ENCODE measurements at regions not wholly inside any gene's neighbourhood (a gene's known extent, or its start where the extent isn't known, plus 50 kb on each side); places are given as distances from the start of the nearest gene placed in this dataset.

DNA sequence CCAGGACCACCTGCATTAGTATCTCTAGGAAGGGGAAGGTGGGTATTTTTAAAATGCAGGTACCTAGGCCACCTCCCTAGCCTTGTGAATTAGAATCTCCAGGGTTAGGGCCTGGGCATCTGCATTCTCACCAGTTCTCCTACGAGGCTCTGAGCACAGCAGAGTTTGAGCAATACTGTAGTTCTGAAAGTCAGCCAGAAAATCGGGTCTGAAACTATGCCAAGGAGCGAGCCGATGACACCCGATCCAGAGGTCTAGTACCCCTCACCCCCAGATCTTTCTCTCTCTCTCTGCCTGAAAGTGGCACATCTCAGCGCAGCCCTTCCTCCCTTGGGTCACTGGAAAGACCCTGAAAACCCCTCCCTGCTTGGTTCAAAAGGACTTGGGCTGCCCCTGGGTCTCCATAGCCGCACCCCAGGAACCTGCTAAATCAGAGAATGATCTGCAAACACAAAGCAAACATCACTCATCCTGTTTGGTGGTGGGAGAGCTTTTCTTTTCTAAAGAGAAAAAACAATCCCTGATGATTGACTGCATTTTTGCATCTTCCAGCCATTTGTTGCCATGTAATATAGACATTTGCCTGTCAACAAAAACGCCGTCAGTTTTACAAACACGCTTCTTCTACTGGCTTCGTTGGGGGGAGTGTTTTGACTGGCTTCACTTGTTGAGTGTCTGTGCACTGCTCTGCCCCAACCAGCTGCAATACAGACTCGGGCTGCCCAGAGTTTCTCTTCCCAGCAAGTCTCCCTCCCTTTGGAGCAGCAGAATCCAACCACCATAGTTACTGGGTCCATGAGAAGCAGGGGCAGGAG, 229.9 kb downstream of the MN1 start:
- H3K9ac ChIP-seq (ENCODE audit: low read length in 2 of 2), result no peak overlapping the region
- peaks cover 4 to 10% of the 10 kb centered on the region in 2 donors for H3K9me3 ChIP-seq (ENCODE audit: control insufficient read depth in 2 of 2, low read length in 2 of 2)
- no peak overlapping the region for H3K4me3 ChIP-seq (ENCODE audit: low read length in 2 of 2)
- H3K4me1 ChIP-seq (ENCODE audit: control insufficient read depth, insufficient read depth, low read length), result peaks cover 4% of the 10 kb centered on the region
- H3K27ac ChIP-seq (ENCODE audit: low read length), result no peak overlapping the region
- no peaks in the 10 kb centered on the region for H3K36me3 ChIP-seq (ENCODE audit: control insufficient read depth in 2 of 2, insufficient read depth in 2 of 2, low read length in 2 of 2)
- H3K27me3 ChIP-seq (ENCODE audit: control insufficient read depth in 1 of 2, insufficient read depth in 2 of 2, low read length in 2 of 2), result peaks cover 10 to 29% of the 10 kb centered on the region in 2 donors

DNA sequence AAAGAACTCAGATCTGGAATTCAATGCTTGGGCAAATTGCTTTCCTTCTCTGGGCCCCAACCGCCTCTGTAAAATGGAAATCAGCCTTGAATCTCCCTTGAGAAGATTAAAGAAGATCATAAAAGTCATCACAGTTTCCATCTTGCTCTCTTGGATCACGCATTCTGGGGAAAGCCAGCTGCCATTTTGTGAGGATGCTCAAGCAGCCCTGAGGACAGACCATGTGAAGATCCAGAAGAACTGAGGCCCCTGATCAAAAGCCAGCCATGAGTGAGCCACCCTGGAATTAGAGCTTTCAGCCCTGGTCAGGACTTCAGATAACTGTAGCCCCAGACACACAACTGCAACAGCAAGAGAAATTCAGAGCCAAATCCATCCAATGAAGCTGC, 229.3 kb downstream of the MN1 start:
- Histone ChIP-seq H3K36me3 (ENCODE audit: control insufficient read depth in 2 of 2, insufficient read depth in 2 of 2, low read length in 2 of 2) (no peaks in the 10 kb centered on the region), H3K4me1 (ENCODE audit: control insufficient read depth, insufficient read depth, low read length) (peaks cover 10% of the 10 kb centered on the region), H3K9ac (ENCODE audit: low read length in 2 of 2) (no peak overlapping the region), H3K27me3 (ENCODE audit: control insufficient read depth in 1 of 2, insufficient read depth in 2 of 2, low read length in 2 of 2) (peaks cover 10 to 32% of the 10 kb centered on the region in 2 donors), H3K27ac (ENCODE audit: low read length) (no peak overlapping the region), H3K9me3 (ENCODE audit: control insufficient read depth in 2 of 2, low read length in 2 of 2) (peaks cover 4 to 10% of the 10 kb centered on the region in 2 donors), H3K4me3 (ENCODE audit: low read length in 2 of 2) (no peak overlapping the region)

DNA sequence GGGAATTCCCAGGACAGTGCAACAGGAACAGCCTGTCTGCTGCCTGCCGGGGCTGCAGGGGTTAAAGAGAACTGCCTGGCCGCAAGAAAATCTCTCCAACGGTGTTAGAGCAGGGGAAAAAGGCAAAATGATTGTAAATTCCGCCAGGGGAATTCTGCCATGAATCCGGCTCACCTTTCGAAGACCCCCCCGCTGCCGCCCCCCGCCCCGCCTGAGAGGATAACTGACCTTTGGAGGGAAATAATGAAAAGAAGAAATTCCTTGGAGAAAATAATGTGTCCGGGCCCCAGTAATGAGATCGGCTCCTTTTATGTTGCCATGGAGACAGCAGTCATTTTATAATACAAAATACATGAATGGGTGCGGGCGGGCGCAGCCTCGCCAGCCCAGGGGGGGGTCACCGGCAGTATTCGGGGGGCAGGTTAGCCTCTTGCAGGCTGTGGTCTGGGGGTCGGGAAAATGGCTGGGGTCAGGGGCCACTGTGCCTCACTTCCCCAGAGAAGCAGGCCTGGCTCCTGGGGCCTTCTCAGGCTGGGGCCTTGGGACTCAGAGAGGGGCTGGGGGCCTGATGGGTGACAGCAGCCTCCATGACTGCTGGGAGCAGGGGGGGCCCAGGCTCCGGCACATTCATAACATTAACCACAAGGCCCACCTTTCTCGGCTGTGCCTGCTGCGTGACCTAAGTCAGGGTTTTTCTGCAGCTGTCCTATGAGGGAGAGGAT, 228.1 kb downstream of the MN1 start:
- Histone ChIP-seq H3K27me3 (ENCODE audit: control insufficient read depth in 1 of 2, insufficient read depth in 2 of 2, low read length in 2 of 2) (peaks cover 10 to 32% of the 10 kb centered on the region in 2 donors), H3K4me3 (ENCODE audit: low read length in 2 of 2) (no peak overlapping the region), H3K9ac (ENCODE audit: low read length in 2 of 2) (no peak overlapping the region), H3K9me3 (ENCODE audit: control insufficient read depth in 2 of 2, low read length in 2 of 2) (peaks cover 4 to 10% of the 10 kb centered on the region in 2 donors), H3K27ac (ENCODE audit: low read length) (no peak overlapping the region), H3K36me3 (ENCODE audit: control insufficient read depth in 2 of 2, insufficient read depth in 2 of 2, low read length in 2 of 2) (no peaks in the 10 kb centered on the region), H3K4me1 (ENCODE audit: control insufficient read depth, insufficient read depth, low read length) (peaks cover 13% of the 10 kb centered on the region)

DNA sequence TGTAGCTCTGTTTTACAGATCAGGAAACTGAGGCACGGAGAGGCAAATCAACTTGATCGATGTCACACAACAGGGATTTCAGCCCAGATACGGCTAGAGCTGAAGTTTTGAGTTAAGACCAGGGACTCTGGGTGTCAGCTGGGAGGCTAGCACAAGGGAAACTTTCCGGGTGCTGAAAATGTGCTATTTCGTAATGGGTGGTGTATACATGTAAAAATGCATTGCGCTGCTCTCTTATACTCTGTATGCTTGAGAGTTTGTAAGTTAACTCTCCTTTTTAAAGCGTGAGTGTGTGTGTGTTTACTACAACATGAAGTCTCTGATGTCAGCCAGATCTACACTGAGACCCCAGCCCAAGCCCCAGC, 227.6 kb downstream of the MN1 start:
- H3K27me3 ChIP-seq (ENCODE audit: control insufficient read depth in 1 of 2, insufficient read depth in 2 of 2, low read length in 2 of 2), result peaks cover 10 to 32% of the 10 kb centered on the region in 2 donors

DNA sequence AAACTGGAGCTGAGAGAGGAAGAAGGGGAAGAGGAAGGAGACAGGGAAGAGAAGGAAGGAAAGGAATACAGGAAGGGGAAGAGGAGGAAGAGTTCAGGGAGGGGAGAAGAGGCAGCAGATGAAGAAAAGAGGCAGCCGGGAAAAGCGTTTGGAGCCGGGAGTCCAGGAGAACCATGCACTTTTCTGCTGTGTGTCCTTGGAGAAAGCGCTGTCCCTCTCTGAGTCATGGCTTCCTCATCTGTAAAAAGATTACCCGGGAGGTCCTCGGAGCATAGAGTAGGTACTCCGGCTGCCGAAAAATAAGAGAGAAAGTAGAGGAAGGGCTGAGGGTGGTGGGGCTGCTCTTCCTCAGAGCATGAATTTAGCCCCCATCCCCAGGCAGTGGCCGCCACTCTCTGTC, 226.9 kb downstream of the MN1 start:
- H3K9me3 ChIP-seq (ENCODE audit: control insufficient read depth in 2 of 2, low read length in 2 of 2), result peaks cover 4 to 10% of the 10 kb centered on the region in 2 donors
- H3K36me3 ChIP-seq (ENCODE audit: control insufficient read depth in 2 of 2, insufficient read depth in 2 of 2, low read length in 2 of 2), result no peaks in the 10 kb centered on the region
- peaks cover 13% of the 10 kb centered on the region for H3K4me1 ChIP-seq (ENCODE audit: control insufficient read depth, insufficient read depth, low read length)
- H3K9ac ChIP-seq (ENCODE audit: low read length in 2 of 2), result no peak overlapping the region
- peaks cover 10 to 29% of the 10 kb centered on the region in 2 donors for H3K27me3 ChIP-seq (ENCODE audit: control insufficient read depth in 1 of 2, insufficient read depth in 2 of 2, low read length in 2 of 2)
- H3K27ac ChIP-seq (ENCODE audit: low read length), result no peak overlapping the region
- no peak overlapping the region for H3K4me3 ChIP-seq (ENCODE audit: low read length in 2 of 2)

More for the DNA sequence above, 227.6 kb downstream of the MN1 start:
- Histone ChIP-seq H3K4me3 (ENCODE audit: low read length in 2 of 2) (no peak overlapping the region), H3K9ac (ENCODE audit: low read length in 2 of 2) (no peak overlapping the region), H3K36me3 (ENCODE audit: control insufficient read depth in 2 of 2, insufficient read depth in 2 of 2, low read length in 2 of 2) (no peaks in the 10 kb centered on the region), H3K9me3 (ENCODE audit: control insufficient read depth in 2 of 2, low read length in 2 of 2) (peaks cover 4 to 10% of the 10 kb centered on the region in 2 donors), H3K27ac (ENCODE audit: low read length) (no peak overlapping the region), H3K4me1 (ENCODE audit: control insufficient read depth, insufficient read depth, low read length) (peaks cover 13% of the 10 kb centered on the region)

DNA sequence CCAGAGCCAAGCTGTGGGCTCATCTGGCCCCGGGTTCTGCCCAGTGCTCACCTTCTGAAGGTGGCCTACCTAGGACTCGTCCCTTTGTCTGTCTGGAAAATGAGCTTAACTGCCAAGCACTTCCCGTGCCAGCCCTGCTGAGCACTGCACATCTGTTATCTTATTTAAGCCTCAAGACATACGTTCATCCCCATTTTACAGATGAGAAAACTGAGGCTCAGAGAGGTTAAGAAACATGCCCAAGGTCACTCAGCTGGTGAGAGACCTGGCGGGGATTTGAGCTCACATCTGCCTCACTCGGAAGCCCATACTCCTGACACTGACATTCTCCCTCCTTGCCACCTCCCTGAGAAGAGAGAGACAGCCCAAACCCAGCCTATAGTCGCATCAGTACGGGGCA, 226.2 kb downstream of the MN1 start:
- Histone ChIP-seq H3K9me3 (ENCODE audit: control insufficient read depth in 2 of 2, low read length in 2 of 2) (peaks cover 4 to 10% of the 10 kb centered on the region in 2 donors), H3K27ac (ENCODE audit: low read length) (no peak overlapping the region), H3K4me1 (ENCODE audit: control insufficient read depth, insufficient read depth, low read length) (peaks cover 13% of the 10 kb centered on the region), H3K9ac (ENCODE audit: low read length in 2 of 2) (no peak overlapping the region), H3K4me3 (ENCODE audit: low read length in 2 of 2) (no peak overlapping the region), H3K36me3 (ENCODE audit: control insufficient read depth in 2 of 2, insufficient read depth in 2 of 2, low read length in 2 of 2) (no peaks in the 10 kb centered on the region), H3K27me3 (ENCODE audit: control insufficient read depth in 1 of 2, insufficient read depth in 2 of 2, low read length in 2 of 2) (peaks cover 10 to 29% of the 10 kb centered on the region in 2 donors)

DNA sequence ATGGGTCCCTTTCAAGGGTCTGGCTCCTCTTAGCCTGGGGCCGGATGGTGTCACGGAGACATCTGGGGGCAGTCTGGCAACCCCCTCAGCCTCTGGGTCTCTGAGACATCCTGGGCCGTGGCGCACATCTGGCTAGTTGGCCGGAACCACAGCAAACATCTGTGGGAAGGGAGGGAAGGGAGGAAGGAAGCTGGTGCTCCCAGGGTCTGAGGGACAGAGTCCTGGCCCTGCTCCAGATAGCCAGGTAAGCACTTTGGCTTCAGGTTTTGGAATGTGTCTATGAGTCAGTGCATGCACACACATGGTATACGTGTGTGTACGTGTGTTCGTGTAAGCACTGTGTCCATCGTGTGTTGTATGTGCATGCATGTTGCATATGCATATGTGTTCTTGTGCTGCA, 225.1 kb downstream of the MN1 start:
- no peak overlapping the region for H3K27ac ChIP-seq (ENCODE audit: low read length)
- no peak overlapping the region for H3K4me3 ChIP-seq (ENCODE audit: low read length in 2 of 2)

DNA sequence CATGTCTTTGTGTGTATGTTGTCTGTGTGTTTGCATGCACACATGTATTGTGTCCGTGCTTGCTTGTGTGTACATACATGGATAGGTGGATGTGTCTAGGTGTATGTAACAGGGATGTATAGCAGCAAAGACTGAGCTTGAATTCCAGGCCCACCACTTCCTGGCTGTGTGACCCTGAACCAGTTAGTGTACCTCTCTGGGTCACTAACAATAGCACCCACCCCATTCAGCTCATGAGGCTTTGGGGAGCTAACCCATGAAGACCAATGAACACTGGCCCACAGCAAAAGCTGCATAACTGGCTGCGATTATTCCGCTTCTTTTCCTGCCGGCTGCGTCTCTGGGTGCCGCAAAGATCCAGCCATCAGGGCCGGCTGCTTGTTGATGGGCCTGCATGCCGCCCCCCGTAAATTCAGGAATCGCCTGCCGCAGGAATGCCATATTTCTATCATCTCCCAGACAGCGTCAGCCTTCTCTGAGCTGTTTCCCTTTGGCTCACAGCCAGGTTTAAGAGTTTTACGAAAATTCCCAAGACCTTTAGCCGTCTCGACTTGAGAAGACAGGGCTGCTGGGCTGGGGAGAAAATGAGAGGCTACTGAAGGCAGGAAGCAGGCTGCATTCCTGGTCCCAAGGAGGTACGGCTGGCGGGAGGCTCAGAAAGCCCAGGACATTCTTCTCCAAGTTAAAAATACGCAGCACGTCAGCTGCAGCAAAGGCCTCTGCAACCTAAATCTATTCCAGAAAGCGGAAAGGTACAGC, 224.6 kb downstream of the MN1 start:
- H3K36me3 ChIP-seq (ENCODE audit: control insufficient read depth in 2 of 2, insufficient read depth in 2 of 2, low read length in 2 of 2), result no peaks in the 10 kb centered on the region
- H3K27me3 ChIP-seq (ENCODE audit: control insufficient read depth in 1 of 2, insufficient read depth in 2 of 2, low read length in 2 of 2), result peaks cover 4 to 17% of the 10 kb centered on the region in 2 donors
- no peak overlapping the region for H3K27ac ChIP-seq (ENCODE audit: low read length)
- no peak overlapping the region for H3K9ac ChIP-seq (ENCODE audit: low read length in 2 of 2)
- peaks cover 16% of the 10 kb centered on the region for H3K4me1 ChIP-seq (ENCODE audit: control insufficient read depth, insufficient read depth, low read length)
- no peak overlapping the region for H3K4me3 ChIP-seq (ENCODE audit: low read length in 2 of 2)
- peaks cover 4 to 8% of the 10 kb centered on the region in 2 donors for H3K9me3 ChIP-seq (ENCODE audit: control insufficient read depth in 2 of 2, low read length in 2 of 2)

More for the DNA sequence above, 225.1 kb downstream of the MN1 start:
- Histone ChIP-seq H3K36me3 (ENCODE audit: control insufficient read depth in 2 of 2, insufficient read depth in 2 of 2, low read length in 2 of 2) (no peaks in the 10 kb centered on the region), H3K9ac (ENCODE audit: low read length in 2 of 2) (no peak overlapping the region), H3K9me3 (ENCODE audit: control insufficient read depth in 2 of 2, low read length in 2 of 2) (peaks cover 4 to 10% of the 10 kb centered on the region in 2 donors), H3K4me1 (ENCODE audit: control insufficient read depth, insufficient read depth, low read length) (peaks cover 13% of the 10 kb centered on the region), H3K27me3 (ENCODE audit: control insufficient read depth in 1 of 2, insufficient read depth in 2 of 2, low read length in 2 of 2) (peaks cover 4 to 21% of the 10 kb centered on the region in 2 donors)

DNA sequence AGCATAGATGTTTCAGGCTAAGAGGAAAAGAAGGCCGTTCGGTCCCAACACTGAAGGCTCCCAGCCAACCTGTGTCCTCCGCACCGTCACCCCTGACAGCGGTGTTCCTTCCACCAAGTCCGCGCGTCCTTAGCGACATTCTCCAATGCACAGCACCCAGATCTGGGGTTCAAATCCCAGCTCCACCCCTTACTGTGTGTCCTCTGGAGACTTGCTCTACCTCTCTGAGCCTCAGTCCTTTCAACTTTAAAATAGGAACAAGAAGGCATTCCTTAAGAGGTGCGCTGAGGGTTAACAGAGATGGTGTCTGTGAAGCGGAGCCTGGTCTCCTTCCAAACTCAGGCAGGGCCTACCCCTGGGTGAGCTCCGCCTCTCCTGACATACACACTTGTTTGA, 224.0 kb downstream of the MN1 start:
- Histone ChIP-seq H3K4me1 (ENCODE audit: control insufficient read depth, insufficient read depth, low read length) (peaks cover 16% of the 10 kb centered on the region), H3K27ac (ENCODE audit: low read length) (no peak overlapping the region), H3K36me3 (ENCODE audit: control insufficient read depth in 2 of 2, insufficient read depth in 2 of 2, low read length in 2 of 2) (no peaks in the 10 kb centered on the region), H3K9ac (ENCODE audit: low read length in 2 of 2) (no peak overlapping the region), H3K9me3 (ENCODE audit: control insufficient read depth in 2 of 2, low read length in 2 of 2) (peaks cover 0 to 2% of the 10 kb centered on the region in 2 donors), H3K27me3 (ENCODE audit: control insufficient read depth in 1 of 2, insufficient read depth in 2 of 2, low read length in 2 of 2) (peaks cover 4 to 15% of the 10 kb centered on the region in 2 donors), H3K4me3 (ENCODE audit: low read length in 2 of 2) (no peak overlapping the region)

DNA sequence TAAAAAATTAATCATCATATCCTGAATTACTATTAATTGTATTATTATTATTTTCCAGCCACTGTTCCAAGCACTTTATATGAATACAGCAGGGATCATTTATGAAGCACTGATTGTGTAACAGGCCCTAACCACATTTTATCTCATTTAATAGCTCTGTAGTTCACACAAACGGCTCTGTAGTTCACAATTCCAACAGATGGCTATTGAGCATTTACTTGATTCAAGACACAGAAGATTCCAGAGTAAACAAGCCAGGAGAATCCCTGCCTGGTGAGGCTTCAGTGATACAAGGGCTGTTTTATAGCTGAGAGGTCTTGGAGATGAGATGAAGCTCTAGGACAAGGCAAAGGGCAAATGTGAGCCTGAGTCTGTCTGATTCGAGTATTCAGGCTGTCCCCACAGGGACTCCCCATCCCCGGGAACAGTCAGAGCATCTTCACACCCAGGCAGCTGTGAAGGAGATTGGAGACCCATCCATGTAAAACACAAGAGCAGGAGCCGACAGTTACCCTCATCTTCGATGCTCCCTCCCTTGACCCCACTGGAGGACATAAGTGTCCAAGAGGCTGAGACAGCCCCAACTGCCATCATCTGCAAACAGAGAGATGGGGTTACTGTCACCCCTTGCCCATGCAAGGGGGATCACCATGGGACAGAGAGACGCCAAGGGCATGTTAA, 222.5 kb downstream of the MN1 start:
- Histone ChIP-seq H3K4me1 (ENCODE audit: control insufficient read depth, insufficient read depth, low read length) (peaks cover 24% of the 10 kb centered on the region), H3K36me3 (ENCODE audit: control insufficient read depth in 2 of 2, insufficient read depth in 2 of 2, low read length in 2 of 2) (no peaks in the 10 kb centered on the region), H3K4me3 (ENCODE audit: low read length in 2 of 2) (no peak overlapping the region), H3K9me3 (ENCODE audit: control insufficient read depth in 2 of 2, low read length in 2 of 2) (no peaks in the 10 kb centered on the region), H3K27me3 (ENCODE audit: control insufficient read depth in 1 of 2, insufficient read depth in 2 of 2, low read length in 2 of 2) (peaks cover 0 to 7% of the 10 kb centered on the region in 2 donors), H3K9ac (ENCODE audit: low read length in 2 of 2) (no peak overlapping the region), H3K27ac (ENCODE audit: low read length) (no peak overlapping the region)

Measured in stomach smooth muscle (tissue), 2 donors.